ENCODE measurements at regions not wholly inside any gene's neighbourhood (a gene's known extent, or its start where the extent isn't known, plus 50 kb on each side); places are given as distances from the start of the nearest gene placed in this dataset.
A peak's percentile ranks its signal among the peaks of the same experiment; 100 is the strongest.

DNA sequence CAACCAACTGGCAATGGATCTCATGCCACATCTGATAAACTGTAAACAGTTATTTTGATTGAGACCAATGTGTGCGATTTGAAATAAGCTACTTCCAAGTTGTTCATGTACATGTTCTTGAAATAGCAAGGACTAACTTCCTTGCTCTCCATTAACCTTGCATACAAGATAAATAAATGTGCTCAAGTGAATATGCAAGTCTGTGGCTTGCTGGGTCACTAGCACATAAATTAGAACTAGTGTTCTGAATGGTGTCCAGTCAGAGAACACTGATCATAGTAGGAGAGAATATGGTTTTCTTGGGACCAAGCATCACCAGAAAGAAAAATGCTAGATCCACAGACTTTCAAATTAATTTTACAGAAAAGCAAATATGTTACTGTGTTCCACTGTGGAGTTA, 640.0 kb upstream of the CCDC54 start:
- DNase-seq (ENCODE audit: extremely low read depth, low read depth): no peak
- H3K4me3 ChIP-seq (replicated peaks; ENCODE audit: low read depth, low read length): no peak overlapping the region
- TF ChIP-seq, protein P1, sequence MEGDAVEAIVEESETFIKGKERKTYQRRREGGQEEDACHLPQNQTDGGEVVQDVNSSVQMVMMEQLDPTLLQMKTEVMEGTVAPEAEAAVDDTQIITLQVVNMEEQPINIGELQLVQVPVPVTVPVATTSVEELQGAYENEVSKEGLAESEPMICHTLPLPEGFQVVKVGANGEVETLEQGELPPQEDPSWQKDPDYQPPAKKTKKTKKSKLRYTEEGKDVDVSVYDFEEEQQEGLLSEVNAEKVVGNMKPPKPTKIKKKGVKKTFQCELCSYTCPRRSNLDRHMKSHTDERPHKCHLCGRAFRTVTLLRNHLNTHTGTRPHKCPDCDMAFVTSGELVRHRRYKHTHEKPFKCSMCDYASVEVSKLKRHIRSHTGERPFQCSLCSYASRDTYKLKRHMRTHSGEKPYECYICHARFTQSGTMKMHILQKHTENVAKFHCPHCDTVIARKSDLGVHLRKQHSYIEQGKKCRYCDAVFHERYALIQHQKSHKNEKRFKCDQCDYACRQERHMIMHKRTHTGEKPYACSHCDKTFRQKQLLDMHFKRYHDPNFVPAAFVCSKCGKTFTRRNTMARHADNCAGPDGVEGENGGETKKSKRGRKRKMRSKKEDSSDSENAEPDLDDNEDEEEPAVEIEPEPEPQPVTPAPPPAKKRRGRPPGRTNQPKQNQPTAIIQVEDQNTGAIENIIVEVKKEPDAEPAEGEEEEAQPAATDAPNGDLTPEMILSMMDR (IDR thresholded peaks at IDR 0.05; ENCODE audit: low read depth, low read length, missing control alignments): no peak

DNA sequence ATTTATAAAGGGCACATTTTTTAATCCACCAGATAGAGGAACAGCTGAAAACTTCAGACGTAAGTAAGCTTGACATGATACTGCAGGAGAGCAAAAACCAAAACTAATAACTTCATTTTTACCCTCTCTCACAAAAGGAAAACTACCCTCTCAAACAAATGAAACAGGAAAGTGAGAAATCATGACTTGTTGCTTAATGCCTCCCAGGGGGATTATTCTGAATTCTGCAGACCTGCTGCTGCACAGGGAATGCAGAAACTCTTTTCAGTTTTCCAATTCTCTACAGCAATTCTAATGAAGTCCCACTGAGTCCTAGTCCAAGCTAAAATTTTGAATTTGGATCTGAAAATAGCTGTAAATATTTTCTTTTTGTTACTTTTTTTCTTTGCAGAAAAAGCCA, 637.1 kb upstream of the CCDC54 start:
- TF ChIP-seq, protein P1 (IDR thresholded peaks at IDR 0.05; ENCODE audit: low read depth, low read length, missing control alignments): no peak
- no peak for DNase-seq (ENCODE audit: extremely low read depth, low read depth)
- no peak overlapping the region for H3K4me3 ChIP-seq (replicated peaks; ENCODE audit: low read depth, low read length)

DNA sequence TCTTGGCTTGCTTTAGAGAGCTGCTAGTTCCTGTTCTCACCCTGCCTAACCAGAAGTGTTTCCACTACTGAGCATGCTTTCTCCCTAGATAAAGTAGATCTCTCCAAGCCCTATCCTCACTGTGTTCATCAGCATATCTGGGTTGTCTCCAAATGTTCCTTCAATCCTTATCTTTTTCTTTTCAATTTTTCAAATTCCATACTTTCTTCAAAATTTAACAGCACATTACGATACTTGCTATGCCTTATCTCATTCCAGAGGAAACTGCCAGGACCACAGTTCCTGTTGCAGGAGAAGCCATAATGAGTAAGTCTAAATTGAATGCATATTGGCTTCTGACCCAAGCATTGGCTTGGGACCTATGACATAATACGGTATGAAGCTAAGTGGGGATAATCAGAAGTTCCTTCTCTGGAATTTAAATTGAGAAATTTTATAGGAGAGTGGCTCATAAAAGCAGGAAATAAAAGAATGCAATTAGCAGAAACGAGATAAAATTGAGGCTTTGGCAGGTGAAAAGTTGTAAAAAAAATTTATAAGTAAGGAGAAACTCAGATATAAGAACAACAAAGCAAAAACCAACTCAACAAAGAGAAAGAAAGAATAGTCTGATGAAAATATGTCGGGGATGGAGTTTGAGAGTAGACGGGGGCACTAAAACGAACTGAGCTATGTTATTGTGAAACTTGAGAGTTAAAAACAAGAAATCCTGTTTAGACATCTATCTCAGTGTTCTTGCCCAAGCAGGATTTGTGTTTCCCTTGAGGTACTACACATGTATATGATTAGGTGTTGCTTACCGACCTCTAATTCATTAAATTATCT, 631.7 kb upstream of the CCDC54 start:
- DNase-seq (ENCODE audit: extremely low read depth, low read depth): peak; percentile 12
- TF ChIP-seq, protein P1 (IDR thresholded peaks at IDR 0.05; ENCODE audit: low read depth, low read length, missing control alignments): no peak
- no peak overlapping the region for H3K4me3 ChIP-seq (replicated peaks; ENCODE audit: low read depth, low read length)

DNA sequence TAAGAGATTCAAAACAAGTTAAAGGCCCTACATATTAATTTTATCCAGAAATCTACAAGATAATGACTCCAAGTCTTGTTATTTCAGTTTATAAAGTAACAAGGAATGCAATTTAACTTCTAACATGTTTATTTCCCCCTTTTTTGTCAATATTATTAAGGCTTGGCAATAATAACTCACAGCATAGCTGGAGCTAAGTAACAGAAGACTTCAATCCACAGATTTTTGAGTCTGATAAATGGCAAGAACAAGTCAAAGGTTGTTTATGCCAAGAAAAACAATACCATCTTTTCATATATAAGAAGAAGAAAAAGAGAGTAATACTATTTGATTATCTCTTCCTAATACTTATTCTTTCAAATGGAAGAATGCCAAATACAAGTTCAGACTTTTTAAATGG, 631.0 kb upstream of the CCDC54 start:
- no peak overlapping the region for H3K4me3 ChIP-seq (replicated peaks; ENCODE audit: low read depth, low read length)
- DNase-seq (ENCODE audit: extremely low read depth, low read depth): no peak
- TF ChIP-seq, protein P1 (IDR thresholded peaks at IDR 0.05; ENCODE audit: low read depth, low read length, missing control alignments): no peak

DNA sequence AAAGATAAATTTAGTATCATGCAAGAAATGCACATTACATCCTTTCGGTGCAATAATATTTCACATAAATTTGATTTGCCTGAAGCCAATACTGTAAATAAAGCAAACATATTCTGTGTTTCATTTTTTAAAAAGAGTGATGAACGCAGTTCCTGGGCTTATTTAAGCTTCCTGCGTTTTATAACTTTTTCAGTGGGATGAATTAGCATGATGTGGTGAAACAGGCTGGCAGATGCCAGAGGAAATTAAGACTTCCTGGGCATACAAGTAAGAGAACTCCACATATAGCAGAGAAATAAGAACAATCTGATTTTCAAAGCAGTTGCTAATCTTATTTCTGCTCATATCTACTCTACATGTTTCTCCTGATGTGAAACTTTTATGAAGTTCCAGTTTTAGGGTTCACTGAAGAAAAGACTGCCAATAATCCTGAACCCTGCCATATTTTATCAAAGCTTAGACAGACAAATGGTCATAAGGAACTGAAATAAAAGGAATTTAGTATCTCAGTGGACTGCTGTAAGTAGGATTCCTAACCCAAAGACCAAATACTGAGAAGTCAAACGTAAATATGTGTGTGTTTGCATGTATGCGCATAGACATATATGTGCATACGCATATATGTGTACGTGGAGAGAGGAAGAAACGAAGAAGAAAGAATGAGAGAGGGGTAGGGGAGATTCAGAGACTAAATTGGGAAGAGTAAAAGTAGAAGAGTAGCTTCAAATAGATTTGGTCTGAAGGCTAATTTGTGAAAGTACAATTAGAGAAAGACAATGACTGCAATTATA, 628.6 kb upstream of the CCDC54 start:
- DNase-seq (ENCODE audit: extremely low read depth, low read depth): no peak
- H3K4me3 ChIP-seq (replicated peaks; ENCODE audit: low read depth, low read length): no peak overlapping the region
- TF ChIP-seq, protein P1 (IDR thresholded peaks at IDR 0.05; ENCODE audit: low read depth, low read length, missing control alignments): no peak

DNA sequence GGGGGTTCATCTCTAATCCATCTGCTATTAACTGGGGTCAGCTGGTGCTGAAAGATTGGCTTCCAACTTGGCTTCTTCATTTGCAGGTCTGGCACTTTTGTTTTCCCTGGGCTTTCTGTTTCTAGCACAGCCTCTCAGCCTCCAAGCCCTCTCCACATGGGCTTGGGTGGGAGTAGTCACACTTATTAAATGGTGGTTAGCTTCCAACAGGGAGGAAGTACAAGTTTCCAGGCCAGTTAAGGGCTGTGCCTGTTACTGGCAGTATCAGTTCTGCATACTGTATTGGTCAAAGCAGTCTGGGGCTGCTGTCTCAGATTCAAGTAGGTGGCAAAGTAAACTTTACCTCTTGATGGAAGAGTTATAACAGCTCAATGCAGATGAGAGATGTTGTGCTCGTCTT, 627.1 kb upstream of the CCDC54 start:
- H3K4me3 ChIP-seq (replicated peaks; ENCODE audit: low read depth, low read length): no peak overlapping the region
- no peak for DNase-seq (ENCODE audit: extremely low read depth, low read depth)
- TF ChIP-seq, protein P1 (IDR thresholded peaks at IDR 0.05; ENCODE audit: low read depth, low read length, missing control alignments): no peak

All from HFF-Myc (cell line).